HG03280 (cell line): ENCODE measurements at regions not wholly inside any gene's neighbourhood (a gene's known extent, or its start where the extent isn't known, plus 50 kb on each side); places are given as distances from the start of the nearest gene placed in this dataset.

ENCODE experiments used
- ATAC-seq: cut with Tn5 transposase; IDR thresholded peaks from one replicate; pipeline ENCODE4 v1.9.1; 2021; ENCODE audit warnings: mild to moderate bottlenecking, moderate library complexity; ENCODE audit not compliant: unreplicated experiment

GRCh38 chr4:108301545-108302251, 133.0 kb upstream of the LEF1 start:
- no peak for ATAC-seq

DNA sequence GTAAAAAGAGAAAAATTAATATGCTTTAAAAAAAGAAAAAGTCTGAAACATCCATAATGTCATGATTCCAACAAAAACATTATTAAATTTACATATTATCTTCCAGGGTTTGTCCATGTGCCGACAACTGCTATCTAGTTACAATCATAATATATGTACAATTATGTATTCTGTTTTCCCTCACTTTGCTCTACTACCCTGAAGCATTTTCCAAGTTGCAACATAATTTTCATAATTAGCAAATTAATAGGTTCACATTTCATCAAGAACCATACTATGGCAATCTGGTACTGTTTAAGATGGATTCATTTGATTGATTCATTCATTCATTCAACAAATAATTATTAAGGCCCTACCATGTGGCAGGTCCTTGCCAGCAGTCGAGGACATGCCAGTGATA, 128.9 kb upstream of the LEF1 start:
- no peak for ATAC-seq

- no peak for ATAC-seq
Observed at GRCh38 chr4:108292229-108292628, 123.5 kb upstream of the LEF1 start.

GRCh38 chr4:108291137-108291536, 122.4 kb upstream of the LEF1 start:
- ATAC-seq, result no peak

- ATAC-seq, result no peak
Observed at GRCh38 chr4:108287834-108288413, 119.2 kb upstream of the LEF1 start.

DNA sequence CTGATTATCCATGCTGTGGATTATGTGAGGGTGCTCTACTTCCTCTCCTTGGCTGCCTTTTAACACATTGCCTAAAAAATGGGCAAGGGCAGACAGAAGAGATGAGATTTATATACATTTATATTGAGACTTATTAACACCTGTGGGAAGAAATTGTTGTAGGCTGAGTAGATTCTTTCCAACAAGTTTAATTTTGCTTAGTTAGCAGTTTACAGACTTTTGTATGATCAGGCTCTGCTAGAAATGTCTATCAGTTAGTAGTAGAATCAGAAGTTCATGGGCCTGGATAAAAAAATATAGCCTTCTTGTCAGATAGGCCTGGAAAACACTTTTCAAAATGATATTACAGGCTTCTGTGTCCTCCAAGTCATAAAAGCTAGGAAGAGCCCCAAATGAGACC, 111.3 kb upstream of the LEF1 start:
- no peak for ATAC-seq

GRCh38 chr4:108276690-108277089, 108.0 kb upstream of the LEF1 start:
- no peak for ATAC-seq

- no peak for ATAC-seq
Observed at GRCh38 chr4:108272986-108273385, 104.3 kb upstream of the LEF1 start.

- no peak for ATAC-seq
Observed at GRCh38 chr4:108272561-108272960, 103.8 kb upstream of the LEF1 start.

GRCh38 chr4:108272046-108272445, 103.3 kb upstream of the LEF1 start:
- no peak for ATAC-seq

GRCh38 chr4:108270466-108271450, 102.0 kb upstream of the LEF1 start:
- no peak for ATAC-seq

DNA sequence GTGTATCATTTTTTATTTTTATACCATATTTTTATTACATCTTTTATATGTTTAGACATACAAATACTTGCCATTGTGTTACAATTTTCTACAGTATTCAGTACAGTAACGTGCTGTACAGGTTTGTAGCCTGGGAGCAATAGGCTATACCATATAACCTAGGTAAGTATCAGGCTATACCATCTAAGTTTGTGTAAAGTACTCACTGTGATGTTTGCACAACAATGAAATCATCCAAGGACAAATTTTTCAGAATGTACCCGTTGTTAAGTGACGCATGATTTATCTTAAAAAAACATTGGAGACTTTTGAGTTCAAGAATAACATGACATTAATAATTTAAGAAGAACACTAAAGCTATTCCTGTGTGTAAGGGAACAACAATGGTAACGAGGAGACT, 96.0 kb upstream of the LEF1 start:
- no peak for ATAC-seq

GRCh38 chr4:108263057-108263456, 94.3 kb upstream of the LEF1 start:
- no peak for ATAC-seq

DNA sequence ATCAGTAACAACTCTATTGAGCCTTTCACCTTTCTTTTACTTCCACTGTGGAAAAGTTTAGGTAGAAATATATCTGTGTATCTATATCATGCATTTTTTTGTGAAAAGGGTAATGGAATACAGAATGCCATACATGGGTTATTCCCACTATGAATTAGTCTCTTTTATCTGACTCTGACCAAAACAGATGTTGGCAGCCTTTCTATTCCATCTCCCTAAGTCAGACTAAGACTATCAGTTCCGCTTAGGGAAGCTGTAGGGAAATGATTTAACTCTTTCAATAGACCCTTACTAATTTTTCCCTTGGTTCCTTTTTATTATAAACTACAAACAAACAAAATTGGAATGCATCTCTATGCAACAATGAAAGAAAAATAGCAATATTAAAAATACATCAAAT, 92.3 kb upstream of the LEF1 start:
- ATAC-seq, result no peak

DNA sequence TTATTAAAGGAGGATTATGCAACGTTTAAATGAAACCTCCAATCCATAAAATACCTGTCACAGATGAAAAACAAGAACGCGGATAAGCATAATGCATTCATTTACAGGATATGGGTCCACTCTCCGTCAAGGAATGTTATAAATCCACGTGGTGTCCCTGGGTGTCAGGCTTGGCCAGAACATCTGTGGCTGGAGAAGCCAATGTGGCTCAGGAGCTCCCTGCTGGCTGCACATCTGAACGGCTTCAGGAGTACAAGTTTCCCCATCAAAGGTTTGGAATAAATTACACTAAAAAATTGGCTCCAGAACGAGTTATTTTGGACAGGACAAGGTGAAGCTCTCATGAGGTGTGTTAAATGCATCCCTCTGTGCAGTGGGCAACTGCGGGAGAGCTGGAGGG, 87.8 kb upstream of the LEF1 start:
- no peak for ATAC-seq

- no peak for ATAC-seq
Observed at GRCh38 chr4:108255203-108255747, 86.5 kb upstream of the LEF1 start.

DNA sequence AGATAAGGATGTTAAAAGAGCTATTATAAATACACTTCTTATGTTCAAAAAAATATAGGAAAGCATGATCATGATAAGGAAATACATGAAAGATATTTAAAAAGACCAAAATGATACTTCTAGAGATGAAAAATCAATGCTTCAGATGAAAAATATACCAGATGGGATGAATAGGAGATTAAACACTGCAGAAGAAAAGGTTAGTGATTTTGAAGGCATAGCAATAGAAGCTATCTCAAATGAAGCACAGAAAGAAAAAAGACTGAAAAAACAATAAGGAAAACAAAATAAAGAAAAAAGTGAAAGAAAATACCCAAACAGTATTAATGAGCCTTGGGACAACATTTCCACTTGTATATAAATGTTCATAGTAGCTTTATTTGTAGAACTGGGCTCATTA, 80.7 kb upstream of the LEF1 start:
- no peak for ATAC-seq

DNA sequence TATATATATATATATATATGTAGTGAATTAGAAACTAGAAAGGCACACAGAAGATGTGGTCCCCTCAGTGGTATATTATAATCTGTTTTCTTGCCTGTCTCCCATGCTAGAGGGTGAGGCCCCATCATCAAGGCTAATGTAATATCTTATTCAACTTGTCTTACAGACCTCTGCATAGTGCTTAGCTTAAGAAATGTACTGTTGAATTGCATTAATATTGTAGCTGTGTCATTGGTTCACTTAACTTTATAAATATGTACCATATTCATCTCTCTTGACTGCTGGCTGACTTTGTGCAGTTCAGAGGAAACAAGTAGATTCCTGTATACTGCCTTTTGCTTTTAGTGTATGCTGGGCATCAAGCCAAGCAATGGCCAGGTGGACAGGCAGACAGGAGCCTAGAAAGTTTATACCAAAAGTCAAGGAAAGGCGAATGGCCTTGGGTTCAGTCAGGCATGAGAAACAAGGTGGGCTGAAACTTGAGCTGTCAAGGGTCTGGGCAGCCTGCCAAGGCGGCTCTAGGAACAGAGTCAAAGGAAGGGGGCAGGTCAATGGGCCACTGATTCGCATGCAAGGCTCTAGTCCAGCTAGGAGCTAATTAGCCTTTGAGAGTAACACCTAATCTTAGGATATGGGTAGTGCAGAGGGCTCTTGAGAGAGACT, 78.8 kb upstream of the LEF1 start:
- no peak for ATAC-seq

DNA sequence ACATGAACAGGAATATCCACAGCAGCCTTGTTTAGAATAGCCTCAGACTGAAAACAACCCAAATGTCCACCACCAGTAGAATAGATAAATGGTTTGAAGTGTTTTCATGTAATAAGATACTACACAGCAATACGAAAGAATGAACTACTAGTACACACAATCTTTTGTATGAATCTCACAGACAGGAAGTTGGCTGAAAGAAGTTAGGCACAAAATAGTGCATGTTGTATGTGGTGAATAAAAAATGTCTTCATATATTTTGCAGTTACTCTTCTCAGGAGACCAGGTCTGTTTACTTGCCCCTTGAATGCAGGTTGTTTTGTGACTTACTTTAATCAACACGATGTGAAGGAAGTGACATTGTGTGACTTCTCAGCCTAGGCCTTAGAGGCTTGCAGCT, 75.9 kb upstream of the LEF1 start:
- ATAC-seq, result no peak

GRCh38 chr4:108240366-108240765, 71.6 kb upstream of the LEF1 start:
- no peak for ATAC-seq

DNA sequence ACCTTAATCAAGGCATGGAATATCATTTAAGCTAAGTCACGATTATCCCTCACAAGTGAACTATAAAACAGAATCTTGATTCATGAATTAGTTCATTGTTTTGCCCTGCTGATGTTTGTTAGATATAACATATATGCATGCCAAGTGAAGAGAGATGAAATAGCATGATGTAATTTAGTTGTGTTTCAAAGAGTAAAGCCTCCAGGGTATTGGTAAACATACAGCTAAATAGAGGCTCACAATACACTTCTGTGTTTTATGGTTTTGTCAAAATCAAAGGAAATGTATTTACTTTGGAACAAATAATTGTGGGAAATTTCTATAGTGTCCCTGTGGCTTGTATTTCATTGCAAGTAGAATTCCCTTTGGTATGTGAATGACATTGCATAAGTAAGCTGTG, 69.0 kb upstream of the LEF1 start:
- no peak for ATAC-seq
